HEK293T (cell line): ENCODE measurements at regions not wholly inside any gene's neighbourhood (a gene's known extent, or its start where the extent isn't known, plus 50 kb on each side); places are given as distances from the start of the nearest gene placed in this dataset.

ENCODE experiments used
- BHLHE40 ChIP-seq: fragments of 450-650 bp; IDR thresholded peaks from 2 replicates; pipeline ENCODE4 v1.6.1; 2016; ENCODE audit warnings: mild to moderate bottlenecking, moderate library complexity, borderline replicate concordance
- ZNF384 ChIP-seq: fragments of 450-650 bp; IDR thresholded peaks from 2 replicates; pipeline ENCODE4 v1.6.1; 2016

DNA sequence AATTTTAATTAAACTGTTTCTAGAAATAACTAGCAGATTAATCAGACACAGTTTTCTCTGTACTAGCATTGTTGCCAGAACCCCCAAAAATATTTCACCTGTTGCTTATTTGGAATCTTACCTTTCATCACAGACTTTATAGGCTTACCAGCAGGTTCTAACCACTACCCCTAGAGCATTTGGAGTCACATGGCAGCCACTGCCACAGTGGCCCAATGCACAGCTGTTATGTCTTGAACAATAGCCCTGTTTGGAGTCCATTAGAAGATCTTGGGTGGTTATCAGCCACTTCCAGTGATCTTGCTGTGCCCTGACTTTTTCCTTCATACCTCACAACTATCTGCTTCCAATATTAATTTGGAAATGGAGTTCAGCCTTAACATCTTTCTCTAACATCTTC, 186.2 kb upstream of the TANK start:
- TF ChIP-seq ZNF384: no peak
- TF ChIP-seq BHLHE40: no peak
